AG04449 (cell line): ENCODE measurements at regions not wholly inside any gene's neighbourhood (a gene's known extent, or its start where the extent isn't known, plus 50 kb on each side); places are given as distances from the start of the nearest gene placed in this dataset.

Source experiments
- CTCF ChIA-PET: fragments of 350-600 bp; formaldehyde crosslinking; extraction: SDS; loops from one replicate; lab custom pipeline; 2021; ENCODE audit warnings: antibody characterized with exemption; lab: Yijun Ruan, JAX
- POLR2A ChIA-PET: fragments of 400-600, 350-600 bp; formaldehyde crosslinking; extraction: SDS; loops from one replicate; lab custom pipeline; 2020; ENCODE audit warnings: antibody characterized with exemption, inconsistent platforms; lab: Yijun Ruan, JAX
- DNase-seq: peaks from one replicate; pipeline ENCODE4 v3.0.0-alpha.2; 2010; ENCODE audit warnings: low read depth, low spot score
- H3K4me3 ChIP-seq: 2 replicates; pipeline ENCODE4 v1.5.1; 2011; ENCODE audit warnings: low read depth, mild to moderate bottlenecking, control low read depth, low read length
- TF ChIP-seq, protein P1 (sequence below): IDR thresholded peaks from one replicate; pipeline ENCODE4 v1.5.1; 2011; ENCODE audit warnings: mild to moderate bottlenecking, moderate library complexity, low read length, control low read depth, inconsistent platforms; ENCODE audit not compliant: insufficient read depth; ENCODE audit errors: missing control alignments

- ChIA-PET POLR2A (no interaction called here), CTCF (interaction anchor here (0.6 kb wide), 1 partner anchor 39 kb away, joined by 3 read pairs; no protein-coding TSS in a partner anchor)
- H3K4me3 ChIP-seq: no peak overlapping the region
- DNase-seq: no peak
- TF ChIP-seq, protein P1, sequence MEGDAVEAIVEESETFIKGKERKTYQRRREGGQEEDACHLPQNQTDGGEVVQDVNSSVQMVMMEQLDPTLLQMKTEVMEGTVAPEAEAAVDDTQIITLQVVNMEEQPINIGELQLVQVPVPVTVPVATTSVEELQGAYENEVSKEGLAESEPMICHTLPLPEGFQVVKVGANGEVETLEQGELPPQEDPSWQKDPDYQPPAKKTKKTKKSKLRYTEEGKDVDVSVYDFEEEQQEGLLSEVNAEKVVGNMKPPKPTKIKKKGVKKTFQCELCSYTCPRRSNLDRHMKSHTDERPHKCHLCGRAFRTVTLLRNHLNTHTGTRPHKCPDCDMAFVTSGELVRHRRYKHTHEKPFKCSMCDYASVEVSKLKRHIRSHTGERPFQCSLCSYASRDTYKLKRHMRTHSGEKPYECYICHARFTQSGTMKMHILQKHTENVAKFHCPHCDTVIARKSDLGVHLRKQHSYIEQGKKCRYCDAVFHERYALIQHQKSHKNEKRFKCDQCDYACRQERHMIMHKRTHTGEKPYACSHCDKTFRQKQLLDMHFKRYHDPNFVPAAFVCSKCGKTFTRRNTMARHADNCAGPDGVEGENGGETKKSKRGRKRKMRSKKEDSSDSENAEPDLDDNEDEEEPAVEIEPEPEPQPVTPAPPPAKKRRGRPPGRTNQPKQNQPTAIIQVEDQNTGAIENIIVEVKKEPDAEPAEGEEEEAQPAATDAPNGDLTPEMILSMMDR: no peak
These were observed 97.5 kb upstream of the COPS8 start for GRCh38 chr2:236988216-236988615.

DNA sequence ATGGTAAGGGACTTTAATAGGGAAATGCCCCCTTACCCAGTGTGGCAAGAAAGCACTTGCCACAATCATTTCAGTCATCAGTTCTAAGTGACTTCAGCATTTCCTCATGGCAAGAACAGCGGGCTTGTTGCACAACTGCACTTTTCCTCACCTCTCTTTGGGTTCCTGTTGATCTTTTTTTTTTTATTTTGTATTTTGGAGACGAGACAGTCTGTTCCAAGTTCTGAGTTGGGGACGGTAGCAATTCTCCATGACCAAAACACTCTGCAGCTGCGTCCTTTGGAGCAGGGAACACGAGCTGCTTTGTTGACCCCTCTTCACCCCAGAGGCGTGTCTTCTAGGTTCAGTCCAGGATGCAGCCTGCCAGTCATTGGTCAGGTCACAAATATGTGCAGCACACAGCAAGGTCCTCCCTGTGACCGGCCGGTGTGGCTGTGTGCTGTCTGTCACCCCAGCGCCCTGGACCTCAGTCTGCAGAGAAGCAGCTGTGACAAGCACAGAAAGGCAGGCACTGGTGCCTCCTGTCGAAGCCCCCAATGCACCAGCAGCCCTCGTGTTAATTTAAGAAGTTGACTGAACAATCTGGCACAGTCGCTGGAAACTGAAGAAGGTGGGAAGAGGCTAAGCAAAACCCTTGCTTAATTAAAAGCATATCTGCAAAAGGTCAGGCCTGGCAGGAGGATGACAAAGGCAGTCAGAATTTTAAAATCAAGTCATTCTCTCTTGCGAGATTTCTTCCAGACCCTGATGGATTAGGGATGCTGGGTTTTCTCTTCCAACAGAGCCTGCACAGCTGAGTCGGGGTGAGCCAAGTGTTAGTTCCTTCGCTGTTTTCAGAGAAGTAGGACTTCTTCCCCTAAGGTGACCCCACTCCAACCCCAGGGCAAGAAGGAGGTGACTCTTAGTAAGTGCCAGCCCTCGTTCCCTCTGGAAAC lies 96.7 kb upstream of the COPS8 start:
- TF ChIP-seq, protein P1: no peak
- no peak for DNase-seq
- ChIA-PET POLR2A (no interaction called here), CTCF (interaction anchor here (0.6 to 1.0 kb wide), 2 partner anchors 9 to 38 kb away, joined by 3 to 4 read pairs; no protein-coding TSS in a partner anchor)
- no peak overlapping the region for H3K4me3 ChIP-seq

- TF ChIP-seq, protein P1: no peak
- POLR2A ChIA-PET: no interaction called here
- CTCF ChIA-PET: interaction anchor here (1.4 kb wide), 1 partner anchor 36 kb away, joined by 4 read pairs; no protein-coding TSS in a partner anchor
- DNase-seq: no peak
- no peak overlapping the region for H3K4me3 ChIP-seq
These were observed 95.1 kb upstream of the COPS8 start for GRCh38 chr2:236990552-236990951.

DNA sequence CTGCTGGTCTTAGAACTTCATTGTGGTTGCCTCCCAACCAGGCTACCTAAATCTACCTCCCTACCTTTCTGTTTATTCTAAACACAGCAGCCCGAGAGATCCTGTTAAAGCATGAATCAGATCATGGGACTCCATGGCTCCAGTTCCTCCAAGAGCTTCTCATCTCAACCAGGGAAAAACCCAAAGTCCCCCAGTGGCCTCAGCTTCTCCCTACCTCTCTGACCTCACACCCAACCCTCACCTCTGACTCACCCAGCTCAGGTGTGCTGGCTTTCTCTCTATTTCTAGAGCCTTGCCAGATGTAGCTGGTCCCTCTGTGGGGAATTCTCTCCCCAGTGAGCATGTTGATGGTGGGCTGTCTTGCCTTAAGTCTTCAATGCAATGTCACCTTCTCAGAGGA lies 93.8 kb upstream of the COPS8 start:
- ChIA-PET CTCF (interaction anchor here (1.4 kb wide), 1 partner anchor 35 kb away, joined by 4 read pairs; no protein-coding TSS in a partner anchor), POLR2A (no interaction called here)
- TF ChIP-seq, protein P1: no peak
- no peak overlapping the region for H3K4me3 ChIP-seq
- DNase-seq: no peak

DNA sequence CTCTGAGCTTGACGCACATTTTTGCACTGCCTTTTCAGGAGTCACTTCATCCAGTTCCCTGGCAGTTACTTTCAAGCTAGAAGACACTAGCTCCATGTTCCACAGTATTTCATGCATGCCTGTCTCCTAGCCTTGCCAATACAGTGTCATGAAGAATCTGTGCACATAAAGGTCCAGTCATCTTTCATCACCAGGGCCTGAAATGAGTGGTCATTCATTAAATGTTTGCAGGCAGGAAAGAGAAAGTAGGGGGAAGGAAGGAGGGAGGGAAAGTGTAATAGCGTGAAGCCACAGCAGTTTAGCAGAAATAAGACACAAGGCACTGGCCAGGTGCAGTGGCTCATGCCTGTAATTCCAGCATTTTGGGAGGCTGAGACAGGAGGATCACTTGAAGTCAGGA lies 92.4 kb upstream of the COPS8 start:
- H3K4me3 ChIP-seq: no peak overlapping the region
- ChIA-PET CTCF (no interaction called here), POLR2A (no interaction called here)
- DNase-seq: no peak
- TF ChIP-seq, protein P1: no peak

DNA sequence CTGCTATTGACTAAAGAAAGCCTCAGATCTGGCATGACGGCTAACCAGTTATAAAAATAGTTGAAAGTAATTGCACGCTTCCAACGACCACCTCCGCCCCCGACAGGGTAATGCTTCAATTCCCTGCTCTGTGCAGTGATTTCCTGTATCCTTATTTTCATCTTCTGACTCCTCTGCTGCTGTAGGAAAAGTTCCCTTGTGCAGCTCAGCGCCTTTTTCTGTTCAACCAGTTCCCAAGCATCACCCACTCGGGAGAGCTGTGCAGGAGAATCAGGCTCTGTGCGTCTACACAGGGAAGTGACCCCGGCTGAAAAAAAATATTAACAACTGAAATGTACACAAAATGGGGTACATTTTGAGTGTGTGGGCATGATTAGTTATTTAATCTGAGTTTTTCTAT lies 91.3 kb upstream of the COPS8 start:
- TF ChIP-seq, protein P1: no peak
- no peak for DNase-seq
- H3K4me3 ChIP-seq: no peak overlapping the region
- CTCF ChIA-PET: no interaction called here
- POLR2A ChIA-PET: no interaction called here
